ENCODE measurements at regions not wholly inside any gene's neighbourhood (a gene's known extent, or its start where the extent isn't known, plus 50 kb on each side); places are given as distances from the start of the nearest gene placed in this dataset.
A peak's percentile ranks its signal among the peaks of the same experiment; 100 is the strongest.

- no peak for DNase-seq
Measured at GRCh38 chr14:51481643-51482042, 170.1 kb upstream of the FRMD6 start.

- no peak for DNase-seq
Measured at GRCh38 chr14:51482102-51482501, 169.6 kb upstream of the FRMD6 start.

- peak; percentile 65 for DNase-seq
Measured at GRCh38 chr14:51484485-51484884, 167.2 kb upstream of the FRMD6 start.

GRCh38 chr14:51485733-51486132, 166.0 kb upstream of the FRMD6 start:
- no peak for DNase-seq

GRCh38 chr14:51487848-51488247, 163.9 kb upstream of the FRMD6 start:
- no peak for DNase-seq

GRCh38 chr14:51488569-51489220, 163.0 kb upstream of the FRMD6 start:
- no peak for DNase-seq

GRCh38 chr14:51490205-51490604, 161.5 kb upstream of the FRMD6 start:
- no peak for DNase-seq

- DNase-seq, result no peak
Measured at GRCh38 chr14:51491036-51491545, 160.6 kb upstream of the FRMD6 start.

GRCh38 chr14:51491776-51492175, 159.9 kb upstream of the FRMD6 start:
- no peak for DNase-seq

GRCh38 chr14:51495319-51495718, 156.4 kb upstream of the FRMD6 start:
- DNase-seq, result no peak

GRCh38 chr14:51498411-51499227, 153.1 kb upstream of the FRMD6 start:
- DNase-seq, result no peak

GRCh38 chr14:51500776-51501175, 150.9 kb upstream of the FRMD6 start:
- DNase-seq, result no peak

- DNase-seq, result no peak
Measured at GRCh38 chr14:51501746-51502145, 150.0 kb upstream of the FRMD6 start.

- no peak for DNase-seq
Measured at GRCh38 chr14:51504669-51505068, 147.0 kb upstream of the FRMD6 start.

- no peak for DNase-seq
Measured at GRCh38 chr14:51507511-51507905, 144.2 kb upstream of the FRMD6 start.

GRCh38 chr14:51507906-51508511, 143.7 kb upstream of the FRMD6 start:
- peak; percentile 82 for DNase-seq

- no peak for DNase-seq
Measured at GRCh38 chr14:51511265-51511664, 140.4 kb upstream of the FRMD6 start.

GRCh38 chr14:51512316-51512715, 139.4 kb upstream of the FRMD6 start:
- no peak for DNase-seq

GRCh38 chr14:51513281-51513680, 138.4 kb upstream of the FRMD6 start:
- no peak for DNase-seq

GRCh38 chr14:51513933-51514332, 137.8 kb upstream of the FRMD6 start:
- no peak for DNase-seq

- no peak for DNase-seq
Measured at GRCh38 chr14:51515611-51516010, 136.1 kb upstream of the FRMD6 start.

GRCh38 chr14:51516706-51517395, 134.9 kb upstream of the FRMD6 start:
- DNase-seq, result peak; percentile 69

GRCh38 chr14:51518280-51518679, 133.4 kb upstream of the FRMD6 start:
- no peak for DNase-seq

Data from eye (tissue), 1 donor.